Sigmoid colon (tissue), 6 donors: ENCODE measurements at regions not wholly inside any gene's neighbourhood (a gene's known extent, or its start where the extent isn't known, plus 50 kb on each side); places are given as distances from the start of the nearest gene placed in this dataset.

ENCODE experiments used
- DNase-seq: peaks from one replicate; pipeline ENCODE4 v3.0.0-alpha.2; 2019
- H3K27ac ChIP-seq, 4 donors: fragments of 200-600 bp; sonication (generic); one replicate each; pipeline ENCODE4 v1.5.1; 2016 to 2019; ENCODE audit warnings: mild to moderate bottlenecking in 1 of 4
- H3K27me3 ChIP-seq, 3 donors: fragments of 200-600 bp; sonication (generic); one replicate each; pipeline ENCODE4 v1.5.1; 2019; ENCODE audit warnings: mild to moderate bottlenecking in 1 of 3
- H3K36me3 ChIP-seq, 4 donors: fragments of 200-600 bp; sonication (generic); one replicate each; pipeline ENCODE4 v1.5.1; 2016 to 2019
- H3K4me1 ChIP-seq, 4 donors: fragments of 200-600 bp; sonication (generic); one replicate each; pipeline ENCODE4 v1.5.1; 2017 to 2019
- H3K4me3 ChIP-seq, 4 donors: fragments of 200-600 bp; sonication (generic); one replicate each; pipeline ENCODE4 v1.5.1; 2017 to 2019; ENCODE audit warnings: mild to moderate bottlenecking in 2 of 4, moderate library complexity in 1 of 4
- H3K9me3 ChIP-seq, 4 donors: fragments of 200-600 bp in 3 of 4; sonication (generic) in 3 of 4; one replicate each; pipeline versions ENCODE4 v1.5.1 to v1.6.1; 2013 to 2019
- CTCF ChIP-seq, 4 experiments: fragments of 450-650 bp in 3 of 4; fragments of 200-600 bp in 1 of 4; IDR thresholded peaks; one replicate each; pipeline ENCODE4 v1.5.1; 2016 to 2019; ENCODE audit warnings: antibody characterized with exemption in 4 of 4, mild to moderate bottlenecking in 3 of 4, moderate library complexity in 2 of 4
- EP300 ChIP-seq, 4 donors: sonication (generic); formaldehyde crosslinking; IDR thresholded peaks; one replicate each; pipeline ENCODE4 v1.6.1; 2017; ENCODE audit warnings: antibody characterized with exemption in 4 of 4
- POLR2A ChIP-seq, 2 donors: fragments of 450-650 bp; IDR thresholded peaks; one replicate each; pipeline ENCODE4 v1.6.1; 2016; ENCODE audit warnings: antibody characterized with exemption in 2 of 2, mild to moderate bottlenecking in 2 of 2, moderate library complexity in 2 of 2
- POLR2AphosphoS5 ChIP-seq, 4 donors: sonication (generic); formaldehyde crosslinking; IDR thresholded peaks; one replicate each; pipeline ENCODE4 v1.6.1; 2017; ENCODE audit warnings: antibody characterized with exemption in 4 of 4
- WGBS, 2 donors: extraction: QIAGEN DNeasy Blood & Tissue Kit; methylation state at CpG; one replicate each; pipeline ENCODE4 v1.1.7; 2013; 5-methylcytosine and 5-hydroxymethylcytosine counted together
- intact Hi-C: fragments of 100-400 bp; cut with DNase I; formaldehyde crosslinking; loops from one replicate; pipeline ENCODE4 v1.15.1; 2023
- donor health status: healthy with polysubstance abuse.
- donor health status: healthy.

- Histone ChIP-seq H3K4me3 (no peak overlapping the region), H3K27ac (no peak overlapping the region), H3K4me1 (no peaks in the 10 kb centered on the region), H3K9me3 (no peaks in the 10 kb centered on the region), H3K36me3 (no peaks in the 10 kb centered on the region), H3K27me3 (no peaks in the 10 kb centered on the region)
- 68 to 73% methylated on average over 4 of the region's 4 CpGs for WGBS, 2 donors
- intact Hi-C loops, result no loop called here
- TF ChIP-seq POLR2AphosphoS5 (IDR thresholded peaks at IDR 0.05), result no peak
- no peak for TF ChIP-seq EP300 (IDR thresholded peaks at IDR 0.05)
- no peak for TF ChIP-seq POLR2A (IDR thresholded peaks at IDR 0.05)
- no peak for TF ChIP-seq CTCF (IDR thresholded peaks at IDR 0.05)
- DNase-seq, result no peak
Observed at GRCh38 chr2:21412944-21413443, 289.2 kb downstream of the TDRD15 start.

GRCh38 chr2:21415234-21415633 lies 291.5 kb downstream of the TDRD15 start:
- intact Hi-C loops, result no loop called here
- Histone ChIP-seq H3K27me3 (no peaks in the 10 kb centered on the region), H3K36me3 (no peaks in the 10 kb centered on the region), H3K4me1 (no peaks in the 10 kb centered on the region), H3K27ac (no peak overlapping the region), H3K9me3 (no peaks in the 10 kb centered on the region), H3K4me3 (no peak overlapping the region)
- DNase-seq, result no peak
- 71 to 86% methylated on average over 3 of the region's 3 CpGs for WGBS, 2 donors
- TF ChIP-seq POLR2A (IDR thresholded peaks at IDR 0.05), result no peak
- no peak for TF ChIP-seq POLR2AphosphoS5 (IDR thresholded peaks at IDR 0.05)
- no peak for TF ChIP-seq EP300 (IDR thresholded peaks at IDR 0.05)
- no peak for TF ChIP-seq CTCF (IDR thresholded peaks at IDR 0.05)

GRCh38 chr2:21416226-21416625 lies 292.5 kb downstream of the TDRD15 start:
- H3K36me3 ChIP-seq, result no peaks in the 10 kb centered on the region
- no peak overlapping the region for H3K27ac ChIP-seq
- H3K4me3 ChIP-seq, result no peak overlapping the region
- H3K9me3 ChIP-seq, result no peaks in the 10 kb centered on the region
- TF ChIP-seq EP300 (IDR thresholded peaks at IDR 0.05) (no peak), POLR2A (IDR thresholded peaks at IDR 0.05) (no peak), POLR2AphosphoS5 (IDR thresholded peaks at IDR 0.05) (no peak), CTCF (IDR thresholded peaks at IDR 0.05) (no peak)
- DNase-seq, result no peak
- intact Hi-C loops, result no loop called here
- H3K27me3 ChIP-seq, result no peaks in the 10 kb centered on the region
- H3K4me1 ChIP-seq, result no peaks in the 10 kb centered on the region

- TF ChIP-seq POLR2AphosphoS5 (IDR thresholded peaks at IDR 0.05) (no peak), EP300 (IDR thresholded peaks at IDR 0.05) (no peak), POLR2A (IDR thresholded peaks at IDR 0.05) (no peak), CTCF (IDR thresholded peaks at IDR 0.05) (no peak)
- H3K27me3 ChIP-seq, result no peaks in the 10 kb centered on the region
- H3K4me1 ChIP-seq, result no peaks in the 10 kb centered on the region
- DNase-seq, result no peak
- no peak overlapping the region for H3K27ac ChIP-seq
- H3K36me3 ChIP-seq, result no peaks in the 10 kb centered on the region
- WGBS, 2 donors, result 61 to 74% methylated on average over 4 of the region's 4 CpGs
- H3K4me3 ChIP-seq, result no peak overlapping the region
- H3K9me3 ChIP-seq, result no peaks in the 10 kb centered on the region
- intact Hi-C loops, result no loop called here
Observed at GRCh38 chr2:21418456-21418855, 294.7 kb downstream of the TDRD15 start.
